ENCODE measurements at regions not wholly inside any gene's neighbourhood (a gene's known extent, or its start where the extent isn't known, plus 50 kb on each side); places are given as distances from the start of the nearest gene placed in this dataset.

DNA sequence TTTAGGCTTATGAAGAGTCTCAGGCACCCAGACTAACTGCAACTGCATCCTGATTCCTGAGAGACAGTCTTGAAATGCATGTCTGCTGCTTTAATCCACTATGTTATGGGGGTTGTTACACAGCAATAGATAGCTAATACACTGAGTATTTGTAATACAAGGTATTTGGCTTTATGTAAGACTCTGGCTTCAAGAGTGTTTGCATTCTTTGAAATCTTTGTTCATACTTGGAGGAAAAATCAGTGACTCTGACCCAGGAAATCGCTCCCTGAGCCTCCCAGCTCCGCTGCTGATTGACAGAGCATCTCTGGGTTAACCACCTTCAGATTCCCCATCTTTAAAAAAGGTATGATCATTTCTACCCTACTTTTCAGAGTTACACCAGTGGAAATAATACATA is 133.9 kb downstream of the MTPAP start:
- peak overlapping the region; percentile 99 for H3K27ac Mint-ChIP-seq (ENCODE audit: unreplicated experiment)
- H3K4me1 Mint-ChIP-seq (ENCODE audit: unreplicated experiment): peaks cover 43% of the 10 kb centered on the region
- no peak overlapping the region for H3K4me3 Mint-ChIP-seq (ENCODE audit: unreplicated experiment)
- peaks cover 4% of the 10 kb centered on the region for H3K27me3 Mint-ChIP-seq (ENCODE audit: unreplicated experiment)
- H3K36me3 Mint-ChIP-seq (ENCODE audit: low read depth, unreplicated experiment): no peaks in the 10 kb centered on the region
- no peak for DNase-seq (ENCODE audit: low spot score)
- H3K9me3 Mint-ChIP-seq (ENCODE audit: unreplicated experiment): no peaks in the 10 kb centered on the region
- TF ChIP-seq, protein P1, sequence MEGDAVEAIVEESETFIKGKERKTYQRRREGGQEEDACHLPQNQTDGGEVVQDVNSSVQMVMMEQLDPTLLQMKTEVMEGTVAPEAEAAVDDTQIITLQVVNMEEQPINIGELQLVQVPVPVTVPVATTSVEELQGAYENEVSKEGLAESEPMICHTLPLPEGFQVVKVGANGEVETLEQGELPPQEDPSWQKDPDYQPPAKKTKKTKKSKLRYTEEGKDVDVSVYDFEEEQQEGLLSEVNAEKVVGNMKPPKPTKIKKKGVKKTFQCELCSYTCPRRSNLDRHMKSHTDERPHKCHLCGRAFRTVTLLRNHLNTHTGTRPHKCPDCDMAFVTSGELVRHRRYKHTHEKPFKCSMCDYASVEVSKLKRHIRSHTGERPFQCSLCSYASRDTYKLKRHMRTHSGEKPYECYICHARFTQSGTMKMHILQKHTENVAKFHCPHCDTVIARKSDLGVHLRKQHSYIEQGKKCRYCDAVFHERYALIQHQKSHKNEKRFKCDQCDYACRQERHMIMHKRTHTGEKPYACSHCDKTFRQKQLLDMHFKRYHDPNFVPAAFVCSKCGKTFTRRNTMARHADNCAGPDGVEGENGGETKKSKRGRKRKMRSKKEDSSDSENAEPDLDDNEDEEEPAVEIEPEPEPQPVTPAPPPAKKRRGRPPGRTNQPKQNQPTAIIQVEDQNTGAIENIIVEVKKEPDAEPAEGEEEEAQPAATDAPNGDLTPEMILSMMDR (IDR thresholded peaks at IDR 0.05; ENCODE audit: unreplicated experiment): no peak

DNA sequence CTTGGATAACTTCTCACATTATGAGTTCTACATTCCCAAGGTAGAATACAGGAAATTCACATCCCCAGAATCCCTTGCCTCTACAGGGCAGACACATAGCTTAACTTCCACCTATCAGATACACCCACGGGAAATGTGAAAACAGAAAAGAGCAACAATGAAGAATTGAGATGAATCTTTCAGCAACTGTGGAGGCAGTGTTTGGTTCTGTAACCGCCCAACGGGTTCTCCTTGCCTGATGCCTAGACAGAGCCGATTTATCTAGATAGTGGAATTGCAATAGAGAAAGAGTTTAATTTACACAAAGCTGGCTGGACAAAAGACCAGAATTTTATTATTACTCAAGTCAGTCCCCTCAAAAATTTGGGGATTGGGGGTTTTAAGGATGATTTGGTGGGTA is 138.8 kb downstream of the MTPAP start:
- Mint-ChIP-seq H3K4me3 (ENCODE audit: unreplicated experiment) (no peak overlapping the region), H3K9me3 (ENCODE audit: unreplicated experiment) (no peaks in the 10 kb centered on the region), H3K27ac (ENCODE audit: unreplicated experiment) (no peak overlapping the region), H3K4me1 (ENCODE audit: unreplicated experiment) (peaks cover 20% of the 10 kb centered on the region), H3K36me3 (ENCODE audit: low read depth, unreplicated experiment) (no peaks in the 10 kb centered on the region), H3K27me3 (ENCODE audit: unreplicated experiment) (peaks cover 6% of the 10 kb centered on the region)
- TF ChIP-seq, protein P1 (IDR thresholded peaks at IDR 0.05; ENCODE audit: unreplicated experiment): no peak
- no peak for DNase-seq (ENCODE audit: low spot score)

DNA sequence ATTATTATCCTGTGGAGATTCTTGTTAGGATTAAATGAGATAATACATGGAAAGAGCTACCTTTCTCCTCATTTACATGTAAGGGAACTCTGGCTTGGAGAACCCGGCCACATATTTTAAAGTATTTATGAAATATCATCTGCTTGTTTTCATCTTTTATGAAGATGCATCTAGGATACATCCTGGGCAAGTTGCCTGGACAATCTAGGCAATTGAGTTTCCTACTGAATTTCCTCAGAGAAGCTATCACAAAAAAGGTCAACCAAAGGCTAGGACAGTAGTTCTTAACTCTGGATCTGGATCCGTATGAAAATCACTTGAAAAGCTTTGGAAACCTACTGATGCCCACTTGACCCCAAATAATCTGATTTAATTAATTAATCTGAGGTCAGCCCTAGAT is 140.7 kb downstream of the MTPAP start:
- Mint-ChIP-seq H3K27ac (ENCODE audit: unreplicated experiment) (no peak overlapping the region), H3K4me1 (ENCODE audit: unreplicated experiment) (peaks cover 11% of the 10 kb centered on the region), H3K27me3 (ENCODE audit: unreplicated experiment) (peaks cover 2% of the 10 kb centered on the region), H3K36me3 (ENCODE audit: low read depth, unreplicated experiment) (no peaks in the 10 kb centered on the region), H3K4me3 (ENCODE audit: unreplicated experiment) (no peak overlapping the region), H3K9me3 (ENCODE audit: unreplicated experiment) (no peaks in the 10 kb centered on the region)
- TF ChIP-seq, protein P1 (IDR thresholded peaks at IDR 0.05; ENCODE audit: unreplicated experiment): no peak
- DNase-seq (ENCODE audit: low spot score): no peak

DNA sequence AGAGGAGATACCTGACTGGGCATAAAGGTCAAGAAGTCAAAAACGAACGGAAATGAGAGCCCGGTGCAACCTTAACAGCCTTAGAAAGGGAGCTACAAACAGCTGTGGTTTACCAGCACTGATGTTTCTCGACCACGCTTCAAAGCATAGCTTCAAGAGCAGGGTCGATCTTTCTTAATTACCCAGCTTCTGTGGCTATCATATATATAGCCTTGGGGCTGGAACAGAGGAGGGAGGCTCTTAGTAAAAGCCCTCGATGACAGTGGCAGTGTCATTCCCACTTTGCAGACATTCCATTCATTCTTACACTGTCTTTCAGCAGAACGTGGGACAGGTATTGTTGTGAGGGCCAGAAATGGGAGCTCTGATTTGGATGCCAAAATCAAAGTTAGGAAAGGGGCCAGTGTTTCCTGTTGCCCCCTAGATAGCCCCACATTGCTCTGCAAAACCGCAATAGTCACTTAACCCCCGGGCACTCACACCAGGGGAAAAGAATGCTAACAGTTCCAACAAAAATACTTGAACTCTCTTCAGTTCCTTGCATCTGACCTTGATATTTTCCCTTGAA is 141.5 kb downstream of the MTPAP start:
- Mint-ChIP-seq H3K36me3 (ENCODE audit: low read depth, unreplicated experiment) (no peaks in the 10 kb centered on the region), H3K9me3 (ENCODE audit: unreplicated experiment) (no peaks in the 10 kb centered on the region), H3K4me1 (ENCODE audit: unreplicated experiment) (peaks cover 11% of the 10 kb centered on the region), H3K27ac (ENCODE audit: unreplicated experiment) (no peak overlapping the region), H3K4me3 (ENCODE audit: unreplicated experiment) (no peak overlapping the region), H3K27me3 (ENCODE audit: unreplicated experiment) (peaks cover 2% of the 10 kb centered on the region)
- TF ChIP-seq, protein P1 (IDR thresholded peaks at IDR 0.05; ENCODE audit: unreplicated experiment): no peak
- no peak for DNase-seq (ENCODE audit: low spot score)

DNA sequence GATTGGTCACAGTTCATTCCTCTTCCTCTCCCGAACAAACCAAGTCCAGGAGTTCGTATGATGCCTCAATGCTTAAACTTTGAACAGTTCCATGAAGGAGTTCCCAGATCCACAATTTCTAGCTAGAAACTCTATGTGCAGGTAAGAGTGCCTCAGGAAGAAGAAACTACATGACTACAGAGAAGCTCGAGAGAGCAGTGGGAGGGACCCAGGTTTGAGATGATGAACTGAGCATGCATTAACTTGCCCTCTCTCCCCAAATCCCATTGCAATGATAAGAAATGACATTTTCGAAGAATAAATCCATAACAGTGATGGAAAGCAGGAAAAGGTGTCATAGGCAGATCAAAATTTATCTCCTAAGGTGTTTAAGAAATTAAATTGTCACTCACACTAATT is 140.6 kb upstream of the JCAD start:
- DNase-seq (ENCODE audit: low spot score): no peak
- Mint-ChIP-seq H3K36me3 (ENCODE audit: low read depth, unreplicated experiment) (peaks cover 6% of the 10 kb centered on the region), H3K4me1 (ENCODE audit: unreplicated experiment) (peaks cover 33% of the 10 kb centered on the region), H3K27ac (ENCODE audit: unreplicated experiment) (peak overlapping the region; percentile 98), H3K27me3 (ENCODE audit: unreplicated experiment) (peaks cover 2% of the 10 kb centered on the region), H3K4me3 (ENCODE audit: unreplicated experiment) (no peak overlapping the region), H3K9me3 (ENCODE audit: unreplicated experiment) (no peaks in the 10 kb centered on the region)
- TF ChIP-seq, protein P1 (IDR thresholded peaks at IDR 0.05; ENCODE audit: unreplicated experiment): no peak

Measured in endothelial cell (in vitro differentiated cells).